HepG2 (cell line): ENCODE measurements at regions not wholly inside any gene's neighbourhood (a gene's known extent, or its start where the extent isn't known, plus 50 kb on each side); places are given as distances from the start of the nearest gene placed in this dataset.

Experiments
- ATAC-seq: fragments of 200-7000 bp; cut with Tn5 transposase; 3 replicates; pipeline ENCODE4 v1.9.1; 2020; ENCODE audit warnings: mild to moderate bottlenecking, moderate library complexity
- BruUV-seq: library from RNA; stranded (reverse); fragments of 400-500 nt; replicated peaks from 2 replicates; lab custom pipeline; 2021; lab: Mats Ljungman, UMichigan
- CTCF ChIA-PET: fragments of 300-600 bp; formaldehyde crosslinking; extraction: SDS; loops from one replicate; lab custom pipeline; 2021; ENCODE audit warnings: low total read pairs, inconsistent platforms, low intra/inter-chr PET ratio; lab: Yijun Ruan, JAX
- POLR2A ChIA-PET: fragments of 350-600 bp; sonication (Branson Sonifier 250); formaldehyde crosslinking; loops from one replicate; lab custom pipeline; 2020; ENCODE audit warnings: antibody characterized with exemption, inconsistent platforms; lab: Yijun Ruan, JAX
- DNase-seq: peaks from one replicate; pipeline ENCODE4 v3.0.0-alpha.2; 2015; ENCODE audit warnings: low spot score
- FAIRE-seq: peaks from 3 replicates; lab custom pipeline; 2011; peaks lifted over from hg19 to GRCh38; lab: Jason Lieb, UNC
- H2AFZ ChIP-seq: one replicate; pipeline ENCODE4 v1.6.1; 2011; ENCODE audit warnings: low read length, inconsistent platforms
- H3K27ac ChIP-seq: fragments of 300-600 bp; 3 replicates; pipeline ENCODE4 v1.8.0; 2011; ENCODE audit warnings: mixed run types, mild to moderate bottlenecking, mixed read lengths, low read length, inconsistent platforms; ENCODE audit not compliant: insufficient read depth; ENCODE audit errors: extremely low read length
- H3K27me3 ChIP-seq, 2 experiments: fragments of 200-600 bp in 1 of 2; 2 replicates in 1 of 2; 3 replicates in 1 of 2; pipeline versions ENCODE4 v1.6.0 to v1.8.0; 2011; ENCODE audit warnings: low read length in 2 of 2, mild to moderate bottlenecking in 2 of 2, moderate library complexity in 2 of 2, inconsistent platforms in 1 of 2; ENCODE audit not compliant: insufficient read depth in 2 of 2, control insufficient read depth in 1 of 2
- H3K36me3 ChIP-seq, 2 experiments: fragments of 200-600 bp in 1 of 2; replicated peaks in 1 of 2; 2 replicates in 1 of 2; 3 replicates in 1 of 2; pipeline versions ENCODE4 v1.5.1 to v1.8.0; 2011; ENCODE audit warnings: low read length in 2 of 2, inconsistent platforms in 1 of 2; ENCODE audit not compliant: insufficient read depth in 2 of 2, control insufficient read depth in 1 of 2
- H3K4me1 ChIP-seq: 2 replicates; pipeline ENCODE4 v1.5.1; 2012; ENCODE audit warnings: low read length, inconsistent platforms; ENCODE audit not compliant: insufficient read depth
- H3K4me2 ChIP-seq: 2 replicates; pipeline ENCODE4 v1.6.0; 2011; ENCODE audit warnings: low read depth, low read length, inconsistent platforms
- H3K4me3 ChIP-seq, 3 experiments: fragments of 200-600 bp in 1 of 3; sonication (generic), shearing (Covaris generic) in 1 of 3; replicated peaks in 1 of 3; 2 replicates each; pipeline ENCODE4 v1.5.1; 2011 to 2016; ENCODE audit warnings: low read length in 3 of 3, inconsistent platforms in 2 of 3, low read depth in 2 of 3, mild to moderate bottlenecking in 2 of 3, control low read depth in 1 of 3, mixed read lengths in 1 of 3; ENCODE audit not compliant: insufficient read depth in 1 of 3
- H3K79me2 ChIP-seq: one replicate; pipeline ENCODE4 v1.6.1; 2011; ENCODE audit warnings: low read length, inconsistent platforms; ENCODE audit not compliant: insufficient read depth
- H3K9ac ChIP-seq: 2 replicates; pipeline ENCODE4 v1.6.0; 2011; ENCODE audit warnings: mild to moderate bottlenecking, low read depth, low read length, inconsistent platforms; ENCODE audit not compliant: insufficient read depth
- H3K9me3 ChIP-seq: 2 replicates; pipeline ENCODE4 v1.5.1; 2012; ENCODE audit warnings: mild to moderate bottlenecking, low read length
- H4K20me1 ChIP-seq: 2 replicates; pipeline ENCODE4 v1.6.0; 2011; ENCODE audit warnings: inconsistent platforms, mild to moderate bottlenecking, low read length, moderate library complexity; ENCODE audit not compliant: insufficient read depth
- CC2D1A ChIP-seq: sonication (generic); formaldehyde crosslinking; IDR thresholded peaks from 2 replicates; pipeline ENCODE4 v1.8.1; 2023; ENCODE audit warnings: mild to moderate bottlenecking, missing genetic modification reagents
- CCAR2 ChIP-seq: fragments of 200-400 bp; formaldehyde crosslinking; optimal IDR thresholded peaks from 2 replicates; pipeline ENCODE3; 2018; ENCODE audit warnings: low read depth, mild to moderate bottlenecking, low read length, moderate library complexity
- MEF2D ChIP-seq: sonication (generic); formaldehyde crosslinking; IDR thresholded peaks from 2 replicates; pipeline ENCODE4 v1.5.1; 2020; ENCODE audit warnings: mild to moderate bottlenecking, missing genetic modification reagents
- MYNN ChIP-seq: sonication (generic); formaldehyde crosslinking; IDR thresholded peaks from 2 replicates; pipeline ENCODE4 v1.4.0; 2020; ENCODE audit warnings: mild to moderate bottlenecking, low read depth, missing genetic modification reagents
- PHF20 ChIP-seq: sonication (generic); formaldehyde crosslinking; IDR thresholded peaks from 2 replicates; pipeline ENCODE4 v1.5.0; 2020; ENCODE audit warnings: mild to moderate bottlenecking, missing genetic modification reagents
- SKI ChIP-seq: fragments of 450-650 bp; IDR thresholded peaks from one replicate; pipeline ENCODE4 v1.6.1; 2018; ENCODE audit warnings: mild to moderate bottlenecking; ENCODE audit not compliant: partially characterized antibody
- THAP8 ChIP-seq: sonication (generic); formaldehyde crosslinking; IDR thresholded peaks from 2 replicates; pipeline ENCODE4 v1.5.1; 2020; ENCODE audit warnings: missing genetic modification reagents, mild to moderate bottlenecking, borderline replicate concordance
- ZBTB44 ChIP-seq: sonication (generic); formaldehyde crosslinking; IDR thresholded peaks from 2 replicates; pipeline ENCODE4 v1.4.0; 2020; ENCODE audit warnings: missing genetic modification reagents
- ZFP36L1 ChIP-seq: sonication (generic); formaldehyde crosslinking; IDR thresholded peaks from 2 replicates; pipeline ENCODE4 v1.8.0; 2022; ENCODE audit warnings: mild to moderate bottlenecking, missing genetic modification reagents, moderate library complexity
- ZNF570 ChIP-seq: sonication (generic); formaldehyde crosslinking; IDR thresholded peaks from 2 replicates; pipeline ENCODE4 v1.4.0; 2020; ENCODE audit warnings: mild to moderate bottlenecking, missing genetic modification reagents, borderline replicate concordance
- ZNF597 ChIP-seq: sonication (generic); formaldehyde crosslinking; IDR thresholded peaks from 2 replicates; pipeline ENCODE4 v1.5.0; 2020; ENCODE audit warnings: missing genetic modification reagents
- ZNF609 ChIP-seq: sonication (generic); formaldehyde crosslinking; IDR thresholded peaks from 2 replicates; pipeline ENCODE4 v1.4.0; 2020; ENCODE audit warnings: mild to moderate bottlenecking, missing genetic modification reagents, borderline replicate concordance
- ZNF713 ChIP-seq: sonication (generic); formaldehyde crosslinking; IDR thresholded peaks from 2 replicates; pipeline ENCODE4 v1.4.0; 2020; ENCODE audit warnings: mild to moderate bottlenecking, missing genetic modification reagents
- ZNF816 ChIP-seq: sonication (generic); formaldehyde crosslinking; IDR thresholded peaks from 2 replicates; pipeline ENCODE4 v1.8.0; 2022; ENCODE audit warnings: missing genetic modification reagents, mild to moderate bottlenecking, borderline replicate concordance
- WGBS: methylation state at CpG from one replicate; pipeline ENCODE4 v1.1.6; 2017; ENCODE audit warnings: low lambda C conversion rate; 5-methylcytosine and 5-hydroxymethylcytosine counted together
- in situ Hi-C: cut with HindIII; loops from 2 replicates; pipeline ENCODE4 v1.10.0; 2017; ENCODE audit warnings: low pct_unique_long_range_greater_than_20kb; ENCODE audit not compliant: extremely low pct_ligation_motif_present
- intact Hi-C: fragments of 100-400 bp; cut with micrococcal nuclease; formaldehyde crosslinking; loops from one replicate; pipeline ENCODE4 v1.10.0; 2022; ENCODE audit not compliant: unreplicated experiment

- no peak for TF ChIP-seq ZNF609 (CRISPR knock-in tag)
Measured at GRCh38 chr2:185384822-185385560, 353.6 kb upstream of the FSIP2 start (continued).

GRCh38 chr2:185388226-185388625 lies 350.4 kb upstream of the FSIP2 start:
- POLR2A ChIA-PET: no interaction called here
- CTCF ChIA-PET: no interaction called here
- FAIRE-seq: no peak
- no peak for TF ChIP-seq THAP8
- no peak for TF ChIP-seq PHF20 (CRISPR knock-in tag)
- no peak for TF ChIP-seq ZBTB44 (CRISPR knock-in tag)
- TF ChIP-seq SKI: no peak
- TF ChIP-seq CC2D1A (CRISPR knock-in tag): no peak
- TF ChIP-seq ZNF597 (CRISPR knock-in tag): no peak
- no peak for TF ChIP-seq MEF2D (CRISPR knock-in tag)
- TF ChIP-seq CCAR2: no peak
- no peak for TF ChIP-seq MYNN (CRISPR knock-in tag)
- no peak for TF ChIP-seq ZNF816 (CRISPR knock-in tag)
- TF ChIP-seq ZFP36L1 (CRISPR knock-in tag): no peak
- TF ChIP-seq ZNF713 (CRISPR knock-in tag): no peak
- TF ChIP-seq ZNF570 (CRISPR knock-in tag): no peak

More at GRCh38 chr2:185388226-185388625, 350.4 kb upstream of the FSIP2 start:
- DNase-seq: no peak
- Histone ChIP-seq H3K4me2 (no peak overlapping the region), H3K9me3 (no peaks in the 10 kb centered on the region), H3K4me1 (no peaks in the 10 kb centered on the region), H2AFZ (no peak overlapping the region), H3K27me3 (no peaks in the 10 kb centered on the region), H3K79me2 (no peaks in the 10 kb centered on the region), H3K4me3 (no peak overlapping the region), H3K27ac (no peak overlapping the region), H4K20me1 (no peaks in the 10 kb centered on the region), H3K9ac (no peak overlapping the region), H3K36me3 (no peaks in the 10 kb centered on the region)
- in situ Hi-C loops (no loop called here), intact Hi-C loops (no loop called here)
- BruUV-seq: no TSS peak
- under 1% methylated on average over 2 of the region's 2 CpGs for WGBS
- ATAC-seq: no peak
